GM19238 (cell line): ENCODE measurements at regions not wholly inside any gene's neighbourhood (a gene's known extent, or its start where the extent isn't known, plus 50 kb on each side); places are given as distances from the start of the nearest gene placed in this dataset.

Experiments used
- DNase-seq: peaks from one replicate; pipeline ENCODE4 v3.0.0; 2011; ENCODE audit warnings: low spot score; ENCODE audit not compliant: insufficient read length

DNA sequence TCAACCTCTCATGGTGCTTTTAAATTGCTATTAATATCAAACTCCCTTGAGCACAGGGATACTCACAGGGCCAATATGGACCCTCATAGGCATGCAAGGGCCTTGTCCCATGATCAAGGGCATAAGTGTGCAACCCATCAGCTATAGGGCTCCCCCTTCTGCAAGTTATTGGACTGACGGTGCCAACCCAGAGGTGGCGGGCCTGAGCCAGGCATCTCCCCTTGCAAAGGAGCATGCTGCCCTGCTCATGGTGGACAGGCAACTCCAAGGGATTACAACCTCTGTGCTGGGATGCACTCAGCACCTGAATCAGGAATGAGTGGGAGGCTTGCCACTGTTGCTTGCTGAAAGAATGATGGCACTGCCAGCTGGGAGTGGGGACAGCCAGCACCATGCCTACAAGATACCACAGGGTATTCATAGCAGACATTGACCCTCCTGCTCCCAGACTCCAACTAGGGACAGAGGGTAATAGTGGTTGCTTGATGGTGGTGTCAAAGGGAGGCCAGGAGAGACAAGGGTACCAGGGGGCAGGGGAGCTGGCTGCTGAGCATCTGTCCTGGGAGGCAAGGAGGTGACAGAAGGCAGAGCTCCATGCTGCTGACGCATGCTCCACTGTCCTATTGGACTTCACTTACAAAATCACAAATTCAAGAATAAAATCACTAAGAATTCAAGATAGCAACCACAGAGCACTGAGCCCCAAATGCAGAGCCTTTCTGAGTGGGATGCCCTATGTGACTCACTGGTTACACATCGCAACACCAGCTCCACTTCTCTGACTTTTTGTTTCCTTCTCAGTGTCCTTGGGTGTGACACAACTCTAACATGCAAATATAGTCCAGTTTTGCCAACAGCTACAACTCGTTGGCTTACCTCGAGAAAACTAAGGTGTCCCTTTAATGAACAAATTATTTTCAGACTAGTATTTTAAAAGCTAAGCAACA, 157.1 kb upstream of the CCDC150 start:
- DNase-seq: no peak

DNA sequence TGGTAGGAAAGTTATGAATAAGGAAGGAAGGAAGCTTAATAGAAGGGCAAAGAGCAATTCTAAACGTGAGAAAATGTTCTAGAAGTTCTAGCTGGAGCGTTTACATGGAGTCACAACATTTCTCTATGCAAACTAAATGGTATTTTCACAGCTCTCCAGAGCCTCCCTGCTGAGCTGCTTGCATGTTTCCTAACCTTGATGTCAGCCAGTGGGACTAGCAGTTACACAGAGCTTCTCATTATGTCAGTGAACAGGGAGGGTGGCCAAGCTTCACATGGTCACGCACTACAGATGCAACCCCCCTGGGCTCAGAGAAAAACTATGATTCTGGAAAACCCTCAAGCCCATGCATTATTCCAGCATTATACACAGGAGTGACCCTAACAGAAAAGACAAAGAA, 153.4 kb upstream of the CCDC150 start:
- DNase-seq: no peak

DNA sequence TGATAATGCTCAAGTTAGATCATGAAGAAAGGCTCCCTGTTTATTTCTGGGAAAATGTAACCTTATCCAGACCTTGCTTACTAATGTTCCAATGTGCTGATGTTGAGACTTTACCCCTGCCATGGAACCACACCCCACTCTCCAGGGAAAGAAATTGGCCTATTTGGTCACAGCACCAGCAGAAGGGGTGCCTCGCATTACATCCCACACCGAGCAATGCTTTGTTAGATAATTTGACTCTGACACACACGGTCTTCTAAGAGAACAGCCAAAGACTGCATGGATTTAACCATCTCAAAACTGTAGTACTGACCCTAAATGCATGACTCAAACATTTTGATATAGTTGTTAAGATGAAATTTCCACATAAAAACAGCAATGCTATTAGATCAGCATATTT, 152.1 kb upstream of the CCDC150 start:
- no peak for DNase-seq

DNA sequence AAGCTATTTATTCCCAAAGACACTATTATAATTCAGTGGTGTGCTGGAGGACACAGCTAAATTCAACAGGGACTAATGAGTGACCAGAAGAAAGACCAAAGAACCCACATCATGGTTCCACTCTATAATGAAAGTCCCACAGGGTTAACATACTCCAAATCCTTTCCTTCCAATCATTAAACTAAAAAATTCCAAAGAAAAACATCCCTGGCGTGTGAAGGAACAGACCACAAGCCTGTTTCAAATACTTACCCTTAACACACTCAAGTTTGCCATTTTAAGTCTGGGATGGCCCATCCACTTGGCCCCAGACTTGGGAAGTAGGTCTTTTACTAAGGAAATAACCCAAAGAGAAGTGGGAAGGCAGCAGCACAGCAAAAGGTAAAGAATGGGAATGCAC, 150.1 kb upstream of the CCDC150 start:
- DNase-seq: no peak

DNA sequence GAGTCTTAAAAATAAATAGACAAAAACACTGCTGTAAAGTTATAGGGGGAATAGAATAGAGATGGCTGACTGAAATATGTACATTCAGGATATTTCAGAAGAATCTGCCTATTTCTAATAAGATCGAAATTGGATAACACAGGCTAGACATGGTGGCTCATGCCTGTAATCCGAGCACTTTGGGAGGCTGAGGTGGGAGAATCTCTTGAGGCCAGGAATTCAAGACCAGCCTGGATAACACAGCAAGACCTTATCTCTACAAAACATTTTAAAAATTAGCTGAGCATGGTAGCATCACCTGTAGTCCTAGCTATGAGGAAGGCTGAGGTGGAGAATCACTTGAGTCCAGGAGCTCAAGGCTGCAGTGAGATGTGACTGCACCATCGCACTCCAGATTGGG, 146.6 kb upstream of the CCDC150 start:
- no peak for DNase-seq

DNA sequence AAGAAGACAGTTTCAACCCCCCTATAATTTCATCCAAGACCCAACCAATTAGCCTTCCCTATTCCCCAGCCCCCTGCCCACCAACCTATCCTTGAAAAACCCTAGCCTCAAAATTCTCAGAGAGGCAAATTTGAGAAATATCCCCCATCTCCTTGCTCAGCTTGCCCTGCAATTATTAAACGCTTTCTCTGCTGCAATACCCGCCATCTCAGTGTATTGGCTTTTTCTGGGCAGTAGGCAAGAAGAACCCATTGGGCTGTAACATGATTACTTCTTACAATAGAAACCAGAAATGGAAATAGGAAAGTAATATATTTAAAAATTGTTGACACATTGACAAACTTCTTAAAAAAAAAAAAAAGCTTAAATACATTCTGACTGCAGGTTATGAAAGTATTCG, 140.6 kb upstream of the CCDC150 start:
- DNase-seq: no peak

DNA sequence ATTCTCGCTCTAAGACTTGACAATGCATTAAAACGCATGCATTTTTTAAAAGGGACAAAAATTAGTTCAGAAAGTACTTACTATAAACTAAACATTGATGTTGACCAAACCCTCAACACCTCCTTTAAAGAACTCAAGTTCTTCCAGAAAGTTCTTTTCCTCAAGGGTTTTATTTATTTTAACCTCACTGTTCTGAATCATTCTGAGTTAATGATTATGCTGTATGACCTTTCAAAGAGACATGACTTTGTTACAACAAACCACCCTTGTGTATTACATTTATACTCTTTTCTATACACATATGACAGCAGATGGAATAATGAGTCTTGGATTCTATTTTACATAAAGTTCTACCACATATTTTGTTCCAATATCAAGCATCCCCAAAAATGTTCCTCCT, 139.8 kb upstream of the CCDC150 start:
- no peak for DNase-seq

DNA sequence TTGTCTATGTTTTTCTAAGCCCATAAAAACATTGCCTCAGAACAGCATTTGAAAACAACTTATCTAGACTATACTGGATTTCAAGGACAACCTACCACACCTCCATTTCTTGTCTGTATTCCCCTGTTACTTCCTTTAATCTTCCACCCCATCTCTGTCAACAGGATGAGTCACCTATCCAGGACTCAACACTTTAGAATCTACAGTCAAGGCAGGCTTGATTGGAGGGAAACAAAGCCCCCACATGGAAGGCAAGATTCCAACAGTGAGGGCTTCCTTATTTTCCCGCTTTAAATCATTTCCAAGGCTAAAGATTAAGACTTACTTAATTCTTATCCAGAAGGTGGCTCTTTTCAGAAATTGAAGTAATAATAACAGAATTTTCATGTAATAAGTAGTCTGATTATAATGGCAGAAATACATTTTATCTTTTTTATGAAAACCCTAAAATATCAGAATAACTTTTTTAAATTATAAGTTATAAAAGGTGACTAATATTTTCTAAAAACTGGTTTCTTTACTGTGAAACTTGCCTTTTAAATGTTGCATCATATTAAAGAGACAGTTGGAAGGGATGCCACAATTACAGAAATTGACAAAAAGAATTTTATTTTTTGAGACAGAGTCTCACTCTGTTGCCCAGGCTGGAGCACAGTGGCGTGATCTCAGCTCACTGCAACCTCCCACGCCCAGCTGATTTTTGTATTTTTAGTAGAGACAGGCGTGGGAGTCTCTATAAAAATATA, 138.7 kb upstream of the CCDC150 start:
- DNase-seq: no peak

DNA sequence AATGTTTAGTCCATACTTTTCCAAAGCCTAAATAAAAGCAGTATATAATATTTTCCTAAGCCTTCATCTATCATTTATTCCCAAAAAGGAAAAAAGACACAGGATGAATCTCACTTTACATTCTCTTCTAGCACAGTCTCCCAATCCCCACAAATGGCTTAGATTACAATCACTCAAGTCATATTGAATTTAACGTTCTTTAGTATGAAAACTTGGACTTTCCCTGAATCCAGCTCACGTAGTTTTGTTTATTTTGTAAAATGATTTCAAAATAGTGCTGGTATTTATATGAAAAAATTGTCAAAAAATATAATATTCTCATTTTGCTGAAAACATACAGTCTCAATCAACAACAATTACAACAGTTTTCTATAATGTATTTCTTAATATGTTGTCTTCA, 137.7 kb upstream of the CCDC150 start:
- no peak for DNase-seq

DNA sequence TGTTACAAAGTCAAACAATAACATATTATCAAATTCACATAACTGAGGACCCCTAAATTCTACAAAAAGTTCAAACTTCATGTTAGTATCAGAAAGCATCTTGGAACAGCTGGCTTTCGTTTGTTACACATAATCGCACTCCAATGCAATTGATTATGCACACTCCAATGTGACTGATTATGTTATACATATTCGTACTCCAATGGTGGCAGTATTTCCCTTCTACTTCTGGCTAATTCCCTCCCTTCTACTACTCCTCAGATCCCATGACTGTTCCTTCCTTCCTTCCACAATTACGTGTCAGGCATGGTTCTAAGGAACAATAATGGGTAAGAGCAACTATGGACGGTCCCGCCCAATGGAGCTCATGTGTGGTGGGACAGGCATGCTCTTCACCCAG, 137.1 kb upstream of the CCDC150 start:
- no peak for DNase-seq

DNA sequence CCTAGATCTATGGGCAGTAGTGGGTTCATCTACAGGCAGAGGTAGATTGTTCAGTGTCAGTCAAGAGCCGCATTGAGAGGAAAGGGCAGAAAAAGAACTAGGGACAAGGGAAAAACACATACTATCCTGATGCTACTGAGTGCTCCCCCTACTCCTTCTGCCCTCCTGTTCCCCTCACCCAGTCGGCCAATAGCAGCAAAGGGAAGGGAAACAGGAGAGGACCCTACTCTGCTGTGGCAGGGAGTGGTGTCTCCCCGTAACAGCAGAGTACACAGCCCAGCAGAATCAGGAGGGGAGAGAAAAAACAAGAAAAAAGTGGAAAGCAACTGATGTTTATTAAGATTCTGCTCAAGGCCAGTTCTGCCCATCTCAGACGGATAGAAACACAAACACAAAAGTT, 136.1 kb upstream of the CCDC150 start:
- DNase-seq: no peak

DNA sequence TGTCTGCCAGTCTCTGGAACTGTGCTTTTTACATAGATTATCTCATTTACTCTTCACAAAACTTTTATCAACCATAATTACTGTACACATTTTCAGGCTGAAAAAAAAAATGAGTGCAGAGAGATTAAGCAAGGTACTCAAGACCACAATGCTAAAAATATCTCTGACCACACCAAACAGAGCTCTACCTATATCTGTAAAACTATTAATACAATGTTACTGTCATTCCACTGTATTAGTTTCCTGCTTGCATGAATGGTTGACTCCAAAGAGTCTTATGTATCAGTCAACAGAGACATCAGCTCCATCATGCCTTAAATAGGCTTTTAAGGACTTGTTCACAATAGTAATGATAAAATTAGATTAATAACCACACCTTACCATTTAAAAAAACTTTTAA, 134.7 kb upstream of the CCDC150 start:
- DNase-seq: no peak

DNA sequence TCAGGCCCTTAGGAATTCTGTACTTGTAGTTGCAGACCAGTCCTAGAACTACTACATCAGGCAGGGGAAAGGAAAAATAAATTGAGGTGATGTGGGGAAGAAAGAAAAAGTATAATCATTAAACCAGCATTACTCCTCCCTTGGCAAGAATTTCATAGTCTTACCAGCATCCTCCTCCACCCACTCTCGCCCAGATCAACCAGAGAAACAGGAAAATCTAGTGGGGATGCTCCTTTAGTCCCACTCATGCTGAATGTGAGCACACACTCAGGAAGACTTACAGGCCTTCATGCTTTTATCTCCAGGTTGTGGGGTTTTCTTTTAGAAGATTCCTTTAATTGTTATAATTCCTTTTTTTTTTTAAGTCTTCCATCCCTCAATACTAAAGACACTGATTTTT, 129.3 kb upstream of the CCDC150 start:
- no peak for DNase-seq

DNA sequence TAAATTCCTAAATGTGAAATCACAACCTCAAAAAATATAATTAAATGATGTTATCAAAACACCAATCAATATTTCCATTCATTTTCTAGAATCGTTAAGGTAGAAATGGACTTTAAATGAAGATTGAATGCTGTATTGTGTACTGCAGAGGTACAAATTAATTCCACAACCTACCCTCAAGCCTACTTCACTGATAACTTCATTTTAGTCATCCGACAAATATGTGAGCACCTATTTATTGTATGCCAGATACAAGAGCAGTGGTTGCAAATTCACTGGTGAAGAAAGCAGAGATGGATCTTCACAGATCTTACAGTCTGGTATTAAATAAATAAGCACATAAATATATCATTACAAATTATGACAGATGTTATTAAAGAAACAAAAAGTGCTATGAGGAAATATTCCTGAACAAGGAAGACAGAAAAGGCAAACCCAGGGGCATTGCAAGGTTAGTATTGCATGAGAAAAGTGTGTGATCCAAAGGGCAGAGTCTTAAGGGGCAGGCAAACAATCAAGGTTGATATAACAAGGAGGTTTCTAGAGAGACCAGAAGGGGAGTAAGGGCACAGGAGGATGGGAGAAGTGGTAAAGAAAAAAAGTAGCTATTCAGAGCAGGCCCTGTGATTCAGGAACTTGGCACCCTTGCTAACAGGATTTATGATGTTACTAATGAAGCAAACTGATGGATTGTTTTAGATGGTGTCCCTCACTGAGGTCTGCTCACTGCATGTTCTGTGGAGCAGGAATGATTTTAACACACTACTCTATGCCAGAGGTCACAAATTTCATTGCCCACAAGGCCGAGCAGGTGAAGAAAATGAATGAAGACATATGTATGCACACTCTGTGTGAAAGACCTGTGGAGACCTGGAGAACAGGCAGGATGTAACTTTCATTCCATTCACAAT, 128.0 kb upstream of the CCDC150 start:
- no peak for DNase-seq

DNA sequence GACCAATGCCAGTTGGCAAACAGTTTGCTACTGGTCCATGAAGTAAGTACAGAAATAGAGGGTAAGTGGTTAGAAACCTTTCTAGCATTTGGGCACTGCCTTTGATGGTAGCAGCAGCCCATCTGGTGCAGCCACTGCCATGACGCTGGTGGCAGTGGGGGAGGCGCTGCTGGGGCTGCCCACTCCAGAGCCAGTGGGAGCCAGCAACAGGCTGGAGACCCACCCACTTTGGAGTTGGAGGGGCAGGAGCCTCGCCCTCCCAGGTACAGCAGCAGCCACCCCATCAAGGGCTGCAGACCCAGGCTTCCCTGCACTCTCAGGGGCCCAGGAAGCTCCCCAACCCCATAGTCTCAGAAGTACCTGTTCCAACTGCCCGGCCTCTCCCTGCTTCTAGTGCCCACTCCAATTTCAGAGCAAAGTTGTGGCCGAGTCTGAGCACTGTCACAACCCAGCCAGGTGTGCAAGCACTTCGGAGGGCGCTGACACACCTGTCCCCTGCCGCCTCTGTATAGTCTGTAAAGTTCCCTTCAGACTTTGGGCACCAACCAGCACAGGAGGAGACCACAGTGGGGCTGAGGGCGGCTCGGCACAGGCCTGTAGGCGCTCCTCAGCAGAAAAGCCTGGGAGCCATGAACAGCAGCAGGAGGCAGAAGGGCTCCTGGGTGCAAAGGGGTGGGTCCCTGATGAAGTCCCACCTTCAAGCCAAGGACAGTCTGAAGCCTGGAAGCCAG, 125.6 kb upstream of the CCDC150 start:
- DNase-seq: no peak

DNA sequence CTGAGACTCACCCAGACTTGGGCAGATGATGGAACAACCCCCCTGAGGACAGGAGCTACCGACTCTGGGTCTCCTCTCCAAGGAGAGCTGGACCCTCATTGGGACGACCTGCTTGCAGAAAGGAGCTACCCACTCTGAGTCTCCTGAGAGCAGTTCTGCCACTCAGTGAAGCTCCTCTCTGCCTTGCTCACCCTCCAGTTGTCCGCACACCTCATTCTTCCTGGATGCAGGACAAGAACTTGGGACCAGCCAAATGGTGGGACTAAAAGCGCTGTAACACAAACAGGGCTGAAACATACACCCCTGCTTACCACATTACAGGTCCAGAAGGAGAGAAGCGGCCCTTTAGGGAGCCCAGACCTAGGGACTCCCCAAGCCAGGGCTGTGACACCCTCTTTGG, 124.9 kb upstream of the CCDC150 start:
- no peak for DNase-seq

DNA sequence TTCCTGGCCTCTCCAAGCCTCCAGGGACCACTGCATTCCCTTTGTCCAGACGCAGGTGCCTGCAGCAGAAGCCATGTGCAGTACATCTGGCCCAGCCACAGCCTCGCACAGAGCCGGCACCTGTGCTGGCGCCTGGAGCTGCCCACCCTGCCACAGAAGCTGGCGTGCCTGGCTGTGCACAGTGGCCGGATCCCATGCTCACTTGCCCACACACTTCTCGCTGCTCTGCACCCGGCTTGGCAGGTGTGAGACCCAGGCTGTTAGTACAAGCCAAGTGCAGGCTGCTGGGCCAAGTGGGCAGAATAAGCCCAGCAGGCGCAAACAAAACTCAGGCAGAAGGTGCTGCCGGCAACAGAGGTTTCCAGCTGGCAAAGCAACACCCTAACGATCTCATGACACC, 124.5 kb upstream of the CCDC150 start:
- no peak for DNase-seq

DNA sequence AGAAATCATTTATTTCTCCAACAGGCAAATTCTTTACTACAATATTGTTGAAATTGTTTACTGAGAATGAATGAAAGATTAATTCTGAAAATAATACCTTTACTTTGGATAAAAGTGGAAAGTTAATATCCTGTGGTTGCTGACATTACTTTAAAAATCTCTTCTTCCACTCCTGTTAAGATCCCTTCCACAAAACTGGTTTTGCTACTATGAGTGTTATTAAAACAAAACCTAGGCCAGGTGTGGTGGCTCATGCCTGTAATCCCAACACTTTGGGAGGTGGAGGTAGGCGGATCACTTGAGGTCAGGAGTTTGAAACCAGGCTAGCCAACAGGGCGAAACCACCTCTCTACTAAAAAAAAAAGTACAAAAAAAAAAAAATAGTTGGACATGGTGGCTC, 123.9 kb upstream of the CCDC150 start:
- no peak for DNase-seq

DNA sequence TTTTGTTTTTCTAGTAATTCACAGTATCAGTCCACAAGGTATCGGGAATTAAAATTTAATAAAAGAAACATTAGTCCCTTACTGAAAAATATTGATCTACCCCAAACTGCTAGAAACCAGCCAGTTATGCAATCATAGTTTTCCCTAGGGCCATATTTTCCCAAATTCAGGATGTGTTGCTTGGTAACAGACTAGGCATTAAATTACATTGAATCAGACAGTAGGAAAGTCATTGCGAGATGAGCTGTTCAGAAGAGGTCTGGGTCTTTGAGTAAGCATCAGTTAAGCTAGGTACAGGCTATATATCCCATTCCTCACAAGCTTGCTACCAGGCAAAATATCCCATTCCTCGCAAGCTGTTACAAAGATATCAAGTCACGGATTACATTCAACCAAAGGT, 123.0 kb upstream of the CCDC150 start:
- no peak for DNase-seq

DNA sequence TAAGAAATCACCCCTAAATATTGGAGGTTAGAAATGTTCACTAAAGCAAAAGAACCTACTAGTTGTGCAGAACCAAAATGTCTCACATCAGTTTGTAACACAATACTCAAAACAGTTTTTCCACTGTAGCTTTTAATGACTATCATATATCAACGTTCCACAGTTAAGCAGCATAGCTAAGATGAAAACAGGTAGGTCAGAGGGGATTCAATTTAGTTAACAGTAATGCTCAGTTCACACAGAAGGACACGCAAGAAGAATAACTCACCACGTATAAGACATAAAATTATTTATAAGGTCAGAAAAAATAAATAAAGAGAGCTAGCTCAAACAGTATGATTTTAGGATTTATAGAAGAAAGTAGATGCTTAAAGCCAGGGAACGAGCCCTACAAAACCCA, 118.9 kb upstream of the CCDC150 start:
- DNase-seq: no peak
